HG02678 (cell line): ENCODE measurements at regions not wholly inside any gene's neighbourhood (a gene's known extent, or its start where the extent isn't known, plus 50 kb on each side); places are given as distances from the start of the nearest gene placed in this dataset.

Experiments
- ATAC-seq: cut with Tn5 transposase; IDR thresholded peaks from one replicate; pipeline ENCODE4 v1.9.1; 2021; ENCODE audit warnings: mild to moderate bottlenecking, moderate library complexity; ENCODE audit not compliant: unreplicated experiment

GRCh38 chr1:30323841-30324240, 399.5 kb downstream of the MATN1 start:
- no peak for ATAC-seq

- no peak for ATAC-seq
These were observed 400.0 kb downstream of the MATN1 start for GRCh38 chr1:30323352-30323751.

GRCh38 chr1:30322859-30323257, 400.5 kb downstream of the MATN1 start:
- no peak for ATAC-seq

GRCh38 chr1:30321996-30322858, 401.2 kb downstream of the MATN1 start:
- ATAC-seq, result no peak

GRCh38 chr1:30321246-30321910, 402.0 kb downstream of the MATN1 start:
- no peak for ATAC-seq

GRCh38 chr1:30320581-30320890, 402.8 kb downstream of the MATN1 start:
- ATAC-seq, result no peak

- ATAC-seq, result no peak
These were observed 403.4 kb downstream of the MATN1 start for GRCh38 chr1:30319765-30320580.

GRCh38 chr1:30318864-30319718, 404.3 kb downstream of the MATN1 start:
- no peak for ATAC-seq

GRCh38 chr1:30318413-30318812, 405.0 kb downstream of the MATN1 start:
- no peak for ATAC-seq

- ATAC-seq, result no peak
These were observed 405.5 kb downstream of the MATN1 start for GRCh38 chr1:30317921-30318320.

- no peak for ATAC-seq
These were observed 407.3 kb downstream of the MATN1 start for GRCh38 chr1:30316056-30316455.

- ATAC-seq, result no peak
These were observed 408.0 kb downstream of the MATN1 start for GRCh38 chr1:30315185-30315960.

GRCh38 chr1:30314591-30314990, 408.8 kb downstream of the MATN1 start:
- no peak for ATAC-seq

GRCh38 chr1:30313584-30313983, 409.8 kb downstream of the MATN1 start:
- no peak for ATAC-seq

GRCh38 chr1:30313176-30313575, 410.2 kb downstream of the MATN1 start:
- no peak for ATAC-seq

GRCh38 chr1:30312226-30312625, 411.2 kb downstream of the MATN1 start:
- no peak for ATAC-seq

GRCh38 chr1:30311749-30312148, 411.6 kb downstream of the MATN1 start:
- ATAC-seq, result no peak

GRCh38 chr1:30310966-30311742, 412.2 kb downstream of the MATN1 start:
- no peak for ATAC-seq

- ATAC-seq, result no peak
These were observed 416.2 kb downstream of the MATN1 start for GRCh38 chr1:30307182-30307581.
